NK-92 (cell line): ENCODE measurements at regions not wholly inside any gene's neighbourhood (a gene's known extent, or its start where the extent isn't known, plus 50 kb on each side); places are given as distances from the start of the nearest gene placed in this dataset.
"Not testable (repeated sequence)": the region's sequence is repeated elsewhere in the genome, so short reads cannot be mapped to it uniquely, and the experiment has no call there.

Experiments
- DNase-seq: peaks from one replicate; lab custom pipeline; 2025; ENCODE audit not compliant: unreplicated experiment; lab: John Stamatoyannopoulos, UW

GRCh38 chr7:67301667-67302066 is 305.0 kb downstream of the TYW1 start:
- DNase-seq: no peak

GRCh38 chr7:67302113-67303039 is 305.7 kb downstream of the TYW1 start:
- DNase-seq: peak; percentile 74

- DNase-seq: not testable (repeated sequence)
Measured at GRCh38 chr7:67304846-67305245, 308.2 kb downstream of the TYW1 start.

- no peak for DNase-seq
Measured at GRCh38 chr7:67306331-67306730, 309.7 kb downstream of the TYW1 start.

GRCh38 chr7:67309764-67310549 is 313.3 kb downstream of the TYW1 start:
- DNase-seq: no peak

GRCh38 chr7:67311901-67312300 is 315.3 kb downstream of the TYW1 start:
- DNase-seq: no peak

- DNase-seq: no peak
Measured at GRCh38 chr7:67313213-67313612, 316.6 kb downstream of the TYW1 start.

- DNase-seq: not testable (repeated sequence)
Measured at GRCh38 chr7:67316902-67317301, 320.3 kb downstream of the TYW1 start.

- not testable (repeated sequence) for DNase-seq
Measured at GRCh38 chr7:67328257-67328656, 331.6 kb downstream of the TYW1 start.

GRCh38 chr7:67335165-67335564 is 338.5 kb downstream of the TYW1 start:
- DNase-seq: not testable (repeated sequence)

- not testable (repeated sequence) for DNase-seq
Measured at GRCh38 chr7:67335663-67336062, 339.0 kb downstream of the TYW1 start.

GRCh38 chr7:67338545-67338944 is 341.9 kb downstream of the TYW1 start:
- DNase-seq: not testable (repeated sequence)

- no peak for DNase-seq
Measured at GRCh38 chr7:67341153-67341768, 344.6 kb downstream of the TYW1 start.

GRCh38 chr7:67343114-67343513 is 346.5 kb downstream of the TYW1 start:
- no peak for DNase-seq

- no peak for DNase-seq
Measured at GRCh38 chr7:67343572-67343971, 346.9 kb downstream of the TYW1 start.

- DNase-seq: no peak
Measured at GRCh38 chr7:67344481-67345193, 348.0 kb downstream of the TYW1 start.

- DNase-seq: no peak
Measured at GRCh38 chr7:67346126-67346525, 349.5 kb downstream of the TYW1 start.

- DNase-seq: no peak
Measured at GRCh38 chr7:67346876-67347275, 350.2 kb downstream of the TYW1 start.

- DNase-seq: no peak
Measured at GRCh38 chr7:67348171-67348570, 351.5 kb downstream of the TYW1 start.

GRCh38 chr7:67357653-67358052 is 361.0 kb downstream of the TYW1 start:
- DNase-seq: not testable (repeated sequence)

- DNase-seq: not testable (repeated sequence)
Measured at GRCh38 chr7:67358316-67358715, 361.7 kb downstream of the TYW1 start.
